Lower leg skin (tissue), 3 donors: ENCODE measurements at regions not wholly inside any gene's neighbourhood (a gene's known extent, or its start where the extent isn't known, plus 50 kb on each side); places are given as distances from the start of the nearest gene placed in this dataset.

Source experiments
- CTCF ChIP-seq, 3 donors: fragments of 450-650 bp; IDR thresholded peaks; one replicate each; pipeline ENCODE4 v1.5.1; 2016; ENCODE audit warnings: antibody characterized with exemption in 3 of 3, mild to moderate bottlenecking in 3 of 3, moderate library complexity in 2 of 3
- POLR2A ChIP-seq, 2 donors: fragments of 450-650 bp; IDR thresholded peaks; one replicate each; pipeline ENCODE4 v1.6.1; 2016 to 2017; ENCODE audit warnings: antibody characterized with exemption in 2 of 2, mild to moderate bottlenecking in 1 of 2, moderate library complexity in 1 of 2

- TF ChIP-seq POLR2A (IDR thresholded peaks at IDR 0.05) (no peak), CTCF (IDR thresholded peaks at IDR 0.05) (no peak)
These were observed 1016.0 kb downstream of the MCTP2 start for GRCh38 chr15:95247071-95247984.
